ENCODE measurements at regions not wholly inside any gene's neighbourhood (a gene's known extent, or its start where the extent isn't known, plus 50 kb on each side); places are given as distances from the start of the nearest gene placed in this dataset.
"Not testable (repeated sequence)": the region's sequence is repeated elsewhere in the genome, so short reads cannot be mapped to it uniquely, and the experiment has no call there.

- no peak for DNase-seq (ENCODE audit: low read depth)
Measured at GRCh38 chr6:150739711-150740349, 125.7 kb upstream of the MTHFD1L start.

- no peak for DNase-seq (ENCODE audit: low read depth)
Measured at GRCh38 chr6:150740453-150740852, 125.0 kb upstream of the MTHFD1L start.

- no peak for DNase-seq (ENCODE audit: low read depth)
Measured at GRCh38 chr6:150741633-150742200, 123.8 kb upstream of the MTHFD1L start.

- no peak for DNase-seq (ENCODE audit: low read depth)
Measured at GRCh38 chr6:150744522-150745260, 120.8 kb upstream of the MTHFD1L start.

GRCh38 chr6:150745896-150746295, 119.6 kb upstream of the MTHFD1L start:
- no peak for DNase-seq (ENCODE audit: low read depth)

- DNase-seq (ENCODE audit: low read depth) = no peak
Measured at GRCh38 chr6:150747155-150747554, 118.3 kb upstream of the MTHFD1L start.

GRCh38 chr6:150749091-150749670, 116.3 kb upstream of the MTHFD1L start:
- no peak for DNase-seq (ENCODE audit: low read depth)

- no peak for DNase-seq (ENCODE audit: low read depth)
Measured at GRCh38 chr6:150751296-150751695, 114.2 kb upstream of the MTHFD1L start.

GRCh38 chr6:150752409-150752808, 113.1 kb upstream of the MTHFD1L start:
- no peak for DNase-seq (ENCODE audit: low read depth)

GRCh38 chr6:150753371-150754064, 112.0 kb upstream of the MTHFD1L start:
- no peak for DNase-seq (ENCODE audit: low read depth)

GRCh38 chr6:150755042-150755441, 110.5 kb upstream of the MTHFD1L start:
- DNase-seq (ENCODE audit: low read depth) = no peak

GRCh38 chr6:150755524-150755923, 110.0 kb upstream of the MTHFD1L start:
- DNase-seq (ENCODE audit: low read depth) = no peak

- DNase-seq (ENCODE audit: low read depth) = no peak
Measured at GRCh38 chr6:150756173-150756572, 109.3 kb upstream of the MTHFD1L start.

GRCh38 chr6:150757807-150758206, 107.7 kb upstream of the MTHFD1L start:
- not testable (repeated sequence) for DNase-seq (ENCODE audit: low read depth)

GRCh38 chr6:150759483-150759882, 106.0 kb upstream of the MTHFD1L start:
- no peak for DNase-seq (ENCODE audit: low read depth)

GRCh38 chr6:150761771-150762170, 103.7 kb upstream of the MTHFD1L start:
- no peak for DNase-seq (ENCODE audit: low read depth)

- no peak for DNase-seq (ENCODE audit: low read depth)
Measured at GRCh38 chr6:150764334-150765066, 101.0 kb upstream of the MTHFD1L start.

- no peak for DNase-seq (ENCODE audit: low read depth)
Measured at GRCh38 chr6:150765067-150765764, 100.3 kb upstream of the MTHFD1L start.

GRCh38 chr6:150766201-150766997, 99.1 kb upstream of the MTHFD1L start:
- no peak for DNase-seq (ENCODE audit: low read depth)

- no peak for DNase-seq (ENCODE audit: low read depth)
Measured at GRCh38 chr6:150767161-150767560, 98.3 kb upstream of the MTHFD1L start.
